ENCODE measurements at regions not wholly inside any gene's neighbourhood (a gene's known extent, or its start where the extent isn't known, plus 50 kb on each side); places are given as distances from the start of the nearest gene placed in this dataset.
"Not testable (repeated sequence)": the region's sequence is repeated elsewhere in the genome, so short reads cannot be mapped to it uniquely, and the experiment has no call there.

DNA sequence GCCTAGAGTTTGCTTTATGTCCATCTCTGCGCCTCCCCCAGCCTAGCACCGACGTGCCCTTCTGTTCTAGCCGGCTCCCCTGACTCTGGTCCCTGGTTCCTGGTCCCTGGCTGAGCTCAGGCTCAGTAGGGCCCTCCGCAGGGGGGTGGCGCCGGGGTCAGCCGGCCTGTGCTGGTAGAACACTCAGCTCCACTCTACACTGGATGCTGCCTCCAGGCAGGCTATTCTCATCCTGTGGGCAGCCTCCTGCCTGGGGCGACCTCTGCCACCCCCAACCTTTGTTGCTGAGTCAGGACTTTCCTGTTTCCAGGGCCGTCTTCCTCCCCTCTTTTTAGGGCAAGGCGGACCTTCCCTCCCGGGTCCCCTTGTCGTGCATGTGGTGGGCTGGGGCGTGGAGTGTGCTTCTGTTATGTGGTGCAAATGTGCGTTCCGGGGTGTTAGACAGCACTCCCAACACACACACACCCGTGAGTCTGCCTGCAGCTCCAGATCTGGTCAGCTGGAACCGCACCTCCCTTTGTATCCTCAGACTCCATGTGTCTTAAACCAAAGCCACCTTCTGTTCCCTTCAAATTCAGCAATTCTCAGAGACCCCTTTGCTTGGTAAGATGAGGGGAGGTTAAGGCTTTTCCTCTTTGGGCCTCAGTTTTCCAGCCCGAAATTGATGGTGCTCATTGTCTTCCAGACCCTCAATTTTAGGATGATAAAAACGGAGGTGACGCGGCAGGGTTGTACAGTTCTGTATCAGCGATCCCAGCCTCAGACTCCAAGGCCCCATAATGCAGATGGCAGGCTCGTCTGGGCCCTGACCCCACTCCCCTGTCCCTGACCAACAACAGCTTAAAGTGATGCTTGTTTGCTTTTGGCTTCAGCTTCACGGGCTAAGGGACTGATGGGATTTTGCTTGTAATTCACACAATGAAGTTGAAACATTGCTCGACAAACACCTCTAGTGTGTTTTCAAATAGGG lies 1327.9 kb downstream of the BRD1 start:
- TF ChIP-seq, protein P1, sequence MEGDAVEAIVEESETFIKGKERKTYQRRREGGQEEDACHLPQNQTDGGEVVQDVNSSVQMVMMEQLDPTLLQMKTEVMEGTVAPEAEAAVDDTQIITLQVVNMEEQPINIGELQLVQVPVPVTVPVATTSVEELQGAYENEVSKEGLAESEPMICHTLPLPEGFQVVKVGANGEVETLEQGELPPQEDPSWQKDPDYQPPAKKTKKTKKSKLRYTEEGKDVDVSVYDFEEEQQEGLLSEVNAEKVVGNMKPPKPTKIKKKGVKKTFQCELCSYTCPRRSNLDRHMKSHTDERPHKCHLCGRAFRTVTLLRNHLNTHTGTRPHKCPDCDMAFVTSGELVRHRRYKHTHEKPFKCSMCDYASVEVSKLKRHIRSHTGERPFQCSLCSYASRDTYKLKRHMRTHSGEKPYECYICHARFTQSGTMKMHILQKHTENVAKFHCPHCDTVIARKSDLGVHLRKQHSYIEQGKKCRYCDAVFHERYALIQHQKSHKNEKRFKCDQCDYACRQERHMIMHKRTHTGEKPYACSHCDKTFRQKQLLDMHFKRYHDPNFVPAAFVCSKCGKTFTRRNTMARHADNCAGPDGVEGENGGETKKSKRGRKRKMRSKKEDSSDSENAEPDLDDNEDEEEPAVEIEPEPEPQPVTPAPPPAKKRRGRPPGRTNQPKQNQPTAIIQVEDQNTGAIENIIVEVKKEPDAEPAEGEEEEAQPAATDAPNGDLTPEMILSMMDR (conservative IDR thresholded peaks at IDR 0.05), result no peak
- no peak overlapping the region for H3K27ac ChIP-seq

- TF ChIP-seq, protein P1 (conservative IDR thresholded peaks at IDR 0.05), result no peak
- H3K27ac ChIP-seq, result no peak overlapping the region
Observed at GRCh38 chr22:48498526-48499331, 1328.9 kb downstream of the BRD1 start.

- H3K27ac ChIP-seq, result not testable (repeated sequence)
Observed at GRCh38 chr22:48497743-48498520, 1329.7 kb downstream of the BRD1 start.

DNA sequence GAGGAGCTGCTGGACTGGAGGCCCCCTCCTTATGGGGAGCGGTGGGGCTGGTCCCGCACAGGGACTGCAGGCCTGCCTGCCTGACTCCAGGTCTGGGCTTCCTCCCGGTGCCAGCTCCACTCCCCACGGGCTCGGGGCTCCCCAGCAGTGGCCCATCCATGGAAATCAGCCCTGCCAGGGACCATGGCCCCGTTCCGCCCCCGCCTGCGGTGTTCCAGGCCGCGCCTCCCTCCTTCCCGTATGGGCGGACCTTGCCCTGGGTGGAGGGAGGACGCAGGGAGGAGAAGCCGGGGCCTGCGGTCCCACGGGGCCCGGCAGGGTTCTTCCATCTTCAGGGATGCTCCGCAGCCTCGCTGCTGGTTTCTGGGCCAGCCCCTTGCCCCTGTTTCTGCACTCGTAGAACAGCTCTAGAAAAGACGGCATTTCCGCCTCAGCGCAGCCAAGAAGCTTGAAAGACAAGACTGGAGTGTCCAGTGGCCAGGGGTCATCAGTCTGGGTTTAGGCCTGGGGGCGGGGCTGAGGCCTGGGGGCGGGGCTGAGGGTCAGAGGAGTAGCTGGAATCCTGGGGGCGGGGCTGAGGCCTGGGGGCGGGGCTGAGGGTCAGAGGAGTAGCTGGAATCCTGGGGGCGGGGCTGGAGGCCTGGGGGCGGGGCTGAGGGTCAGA lies 1330.6 kb downstream of the BRD1 start:
- no peak overlapping the region for H3K27ac ChIP-seq
- TF ChIP-seq, protein P1 (conservative IDR thresholded peaks at IDR 0.05), result no peak

- H3K27ac ChIP-seq, result no peak overlapping the region
- TF ChIP-seq, protein P1 (conservative IDR thresholded peaks at IDR 0.05), result no peak
Observed at GRCh38 chr22:48496226-48496845, 1331.3 kb downstream of the BRD1 start.

DNA sequence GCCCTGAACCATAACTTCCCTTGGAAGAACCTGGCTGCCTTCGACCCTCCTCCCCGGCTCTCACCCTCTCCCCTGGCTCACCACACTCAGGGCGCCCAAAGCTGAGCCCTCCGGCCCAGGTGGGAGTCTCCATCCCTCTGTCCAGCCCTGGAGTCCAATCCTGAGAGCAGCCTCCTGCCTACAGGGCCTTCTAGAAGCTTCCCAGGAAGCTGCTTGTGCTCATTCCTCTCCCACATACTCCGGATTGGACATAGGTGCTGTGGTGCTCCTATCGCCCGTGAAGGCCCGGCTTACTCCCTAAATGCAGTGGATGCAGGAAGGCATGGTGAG lies 1332.0 kb downstream of the BRD1 start:
- TF ChIP-seq, protein P1 (conservative IDR thresholded peaks at IDR 0.05), result no peak

More for the DNA sequence above, 1332.0 kb downstream of the BRD1 start:
- H3K27ac ChIP-seq, result no peak overlapping the region

Data from VCaP (cell line).